ENCODE measurements at regions not wholly inside any gene's neighbourhood (a gene's known extent, or its start where the extent isn't known, plus 50 kb on each side); places are given as distances from the start of the nearest gene placed in this dataset.
A peak's percentile ranks its signal among the peaks of the same experiment; 100 is the strongest.

DNA sequence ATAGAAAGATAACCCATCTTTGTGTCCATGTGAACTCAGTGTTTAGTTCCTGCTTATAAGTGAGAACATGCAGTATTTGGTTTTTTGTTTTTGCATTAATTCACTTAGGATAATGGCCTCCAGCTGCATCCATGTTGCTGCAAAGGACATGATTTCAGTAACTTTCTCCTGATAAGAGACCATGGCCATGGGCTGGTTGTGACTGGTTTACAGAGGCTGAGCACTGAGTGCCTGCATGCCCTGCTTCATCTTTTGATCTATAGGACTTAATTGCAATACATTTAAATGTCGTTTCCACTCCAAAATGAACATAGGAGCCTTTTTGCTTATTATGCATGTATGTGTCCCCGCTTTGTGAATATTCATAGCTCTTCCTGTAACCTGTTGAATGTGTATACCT is 101.3 kb upstream of the IGFBP3 start:
- no peak for DNase-seq (ENCODE audit: low read depth)

DNA sequence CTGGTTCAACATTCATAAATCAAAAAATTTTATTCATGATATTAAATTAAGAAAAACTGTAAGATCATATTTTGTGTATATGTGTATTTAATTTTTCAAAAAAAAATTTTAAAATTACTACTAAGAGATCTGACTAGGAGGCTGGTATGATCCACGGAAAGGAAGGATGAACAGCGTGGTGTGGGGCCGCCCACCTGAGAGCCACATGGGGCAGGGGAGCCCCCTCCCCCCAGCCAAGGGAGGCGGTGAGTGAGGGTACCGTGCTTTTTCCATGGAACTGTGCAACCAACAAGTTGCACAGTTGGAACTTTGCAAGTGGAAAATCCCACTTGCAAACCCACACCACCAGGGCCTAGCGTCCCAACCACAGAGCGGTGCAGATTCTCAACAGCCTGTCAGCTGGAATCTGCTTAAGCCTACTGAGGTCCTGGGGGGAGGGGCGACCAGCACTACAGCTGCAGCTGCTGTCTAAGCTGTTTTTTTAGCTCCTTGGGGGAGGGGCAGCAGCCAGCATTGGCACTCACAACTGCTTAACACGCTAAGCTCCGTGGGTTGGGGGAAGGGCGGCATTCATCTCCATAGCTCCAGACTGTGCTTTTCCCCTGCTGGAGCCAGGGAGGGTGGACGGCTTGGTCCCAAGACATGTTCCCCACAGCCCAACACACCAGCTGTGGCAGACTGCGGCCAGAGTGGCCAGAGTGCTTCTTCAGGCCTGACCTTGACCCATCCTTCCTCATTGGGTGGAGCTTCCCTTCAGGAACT is 94.2 kb upstream of the IGFBP3 start:
- no peak for DNase-seq (ENCODE audit: low read depth)

DNA sequence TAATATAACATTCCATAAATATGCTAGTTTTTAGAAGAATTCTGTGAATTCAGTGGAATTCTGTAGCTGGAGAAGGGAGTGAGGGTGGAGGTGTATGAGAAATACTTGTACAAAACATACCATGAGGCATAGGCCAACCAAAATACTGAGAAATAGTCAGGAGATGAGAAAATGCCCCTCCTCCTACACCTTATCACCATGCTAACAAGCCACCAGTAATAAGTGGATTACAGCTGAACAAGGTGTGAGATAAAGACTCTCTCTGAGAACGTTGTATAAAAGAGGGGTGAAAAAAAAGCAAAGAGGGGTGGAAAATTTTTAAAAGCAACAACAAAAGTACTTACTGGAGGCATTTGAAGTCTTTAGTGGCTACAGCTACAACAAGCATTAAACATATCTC is 90.4 kb upstream of the IGFBP3 start:
- no peak for DNase-seq (ENCODE audit: low read depth)

DNA sequence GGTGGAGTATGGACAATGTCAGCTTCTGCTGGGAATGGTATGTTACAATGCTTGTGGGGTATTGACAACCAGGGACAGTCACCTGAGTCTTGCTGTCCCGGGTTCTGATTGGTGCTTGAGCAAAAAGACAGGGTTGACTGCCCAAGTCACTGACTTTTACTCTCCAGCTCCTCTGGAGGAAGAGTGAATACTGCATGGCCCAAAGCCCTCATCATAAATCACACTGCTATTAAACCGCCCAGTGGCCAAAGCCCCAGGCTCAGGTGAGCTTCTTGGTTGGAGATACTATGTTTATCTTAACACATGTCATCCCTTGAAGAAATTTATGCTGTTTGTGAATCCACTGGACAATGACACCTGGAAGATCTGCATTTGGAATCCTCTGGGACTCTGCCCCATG is 90.0 kb upstream of the IGFBP3 start:
- DNase-seq (ENCODE audit: low read depth) = no peak

DNA sequence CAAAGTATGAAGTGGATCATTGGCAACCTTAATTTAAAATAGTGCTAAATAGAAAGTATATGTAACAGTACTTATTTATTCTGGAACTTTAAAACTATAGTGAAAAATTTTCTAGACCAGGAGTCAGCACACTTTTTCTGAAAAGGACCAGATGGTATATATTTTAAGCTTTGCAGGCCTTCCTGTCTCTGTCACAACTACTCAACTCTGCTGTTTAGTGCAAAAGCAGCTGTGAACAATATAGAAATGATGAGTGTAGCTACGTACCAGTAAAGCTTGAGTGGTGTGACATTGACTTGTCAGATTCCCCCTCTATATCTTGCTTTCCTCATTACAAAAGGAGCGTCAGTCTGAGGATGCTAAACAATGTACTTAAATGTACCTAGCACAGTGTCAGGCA is 88.1 kb upstream of the IGFBP3 start:
- no peak for DNase-seq (ENCODE audit: low read depth)

DNA sequence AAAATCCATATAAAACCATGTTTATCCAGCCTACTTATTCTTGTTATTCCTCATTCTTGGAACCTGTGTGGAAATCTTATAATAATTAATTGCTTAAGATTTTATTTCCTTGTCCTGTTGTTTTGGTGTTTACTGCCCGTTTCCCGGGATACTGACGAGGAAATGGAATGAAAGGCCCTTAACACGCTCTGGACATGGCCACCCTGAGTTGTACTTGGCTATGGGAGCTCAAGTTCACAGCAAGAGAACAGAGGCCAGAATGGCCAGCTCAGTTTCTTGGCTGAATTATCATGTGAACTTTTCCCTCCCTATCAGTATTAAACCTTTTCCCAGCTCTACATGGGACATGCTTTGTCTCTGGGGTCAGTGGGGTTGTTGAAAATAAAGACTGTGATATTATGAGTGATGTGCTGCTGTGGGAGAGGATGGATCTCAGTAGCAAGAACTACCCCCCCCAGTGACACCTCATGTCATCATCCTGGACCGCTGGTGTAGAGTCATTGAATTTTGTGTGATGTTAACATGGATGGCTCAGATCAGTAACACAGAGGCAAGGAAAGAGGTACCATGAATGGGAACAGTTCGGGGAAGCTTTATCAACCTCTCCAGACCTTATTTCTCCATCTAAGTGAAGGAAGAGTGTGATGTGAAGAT is 87.0 kb upstream of the IGFBP3 start:
- DNase-seq (ENCODE audit: low read depth) = peak; percentile 56

DNA sequence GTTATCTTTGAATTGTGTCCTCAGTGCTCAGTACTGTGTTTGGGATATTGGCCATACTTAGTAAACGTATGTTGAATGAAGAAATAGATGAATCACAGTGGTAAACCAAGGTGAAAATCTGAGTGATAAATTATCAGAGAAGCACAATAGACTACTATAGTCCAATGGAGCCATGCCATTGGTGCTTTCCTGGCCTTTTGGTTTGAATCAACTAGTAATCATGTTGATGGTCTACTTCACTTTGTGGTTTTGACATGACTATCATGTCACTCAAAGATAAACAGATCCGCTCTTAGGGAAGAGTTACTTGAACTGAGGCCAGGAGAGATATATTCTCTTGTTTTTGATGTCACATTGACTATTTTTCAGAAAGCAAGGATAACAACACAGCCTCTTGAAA is 86.1 kb upstream of the IGFBP3 start:
- DNase-seq (ENCODE audit: low read depth) = no peak

DNA sequence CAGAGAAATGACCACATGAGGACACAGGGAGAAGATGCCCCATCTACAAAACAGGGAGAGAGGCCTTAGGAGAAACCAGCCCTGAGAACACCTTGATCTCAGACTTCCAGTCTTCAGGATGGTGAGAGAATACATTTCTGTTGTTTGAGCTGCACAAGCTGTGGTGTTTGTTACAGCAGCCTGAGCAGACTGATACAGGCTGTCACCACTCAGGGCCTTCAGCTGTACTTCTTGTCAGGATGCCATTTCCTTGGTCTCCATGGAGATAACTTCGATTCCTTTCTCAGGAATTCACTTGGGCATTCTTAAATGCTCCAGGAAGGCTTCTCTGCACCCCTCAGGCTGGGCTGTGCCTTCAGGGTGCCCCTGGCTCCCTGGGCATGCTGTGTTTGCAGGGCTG is 85.7 kb upstream of the IGFBP3 start:
- no peak for DNase-seq (ENCODE audit: low read depth)

DNA sequence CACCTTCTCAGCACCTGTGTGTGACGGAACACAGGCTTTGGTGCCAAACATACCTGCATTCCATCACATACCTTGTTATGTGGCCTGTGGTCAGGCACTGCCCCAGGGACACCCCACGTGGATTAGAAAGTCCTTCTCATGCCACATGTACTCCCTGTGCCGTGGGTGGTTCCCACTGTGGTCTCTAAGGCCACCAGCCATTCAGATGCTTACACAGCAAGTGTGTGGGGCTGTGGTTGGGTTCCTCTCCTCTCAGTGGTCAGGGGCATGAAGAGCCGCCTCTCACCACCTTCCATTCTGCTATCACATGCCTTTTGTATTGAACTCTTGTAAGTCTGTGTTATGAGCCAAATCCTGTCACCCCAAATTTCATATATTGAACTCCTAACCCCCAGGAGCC is 85.1 kb upstream of the IGFBP3 start:
- DNase-seq (ENCODE audit: low read depth) = no peak

DNA sequence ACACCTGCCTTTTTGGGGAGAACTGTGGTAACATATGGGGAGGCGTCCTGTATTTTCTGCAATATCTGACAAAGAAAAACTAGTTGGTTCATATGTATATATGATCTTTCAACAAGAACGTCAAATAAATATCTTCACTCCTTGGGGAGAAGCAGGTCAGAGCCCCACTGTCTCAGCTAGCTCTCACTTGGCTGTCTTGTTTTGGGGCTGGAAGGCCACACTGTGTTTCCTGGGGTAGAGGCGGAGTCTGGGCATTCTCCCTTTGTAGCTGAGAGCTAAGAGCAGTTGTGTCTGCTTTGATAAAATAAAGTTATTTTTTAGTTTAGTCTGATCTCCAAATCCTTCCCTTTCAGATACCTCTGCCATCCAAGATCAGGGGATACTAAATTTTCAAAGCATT is 83.9 kb upstream of the IGFBP3 start:
- DNase-seq (ENCODE audit: low read depth) = no peak

DNA sequence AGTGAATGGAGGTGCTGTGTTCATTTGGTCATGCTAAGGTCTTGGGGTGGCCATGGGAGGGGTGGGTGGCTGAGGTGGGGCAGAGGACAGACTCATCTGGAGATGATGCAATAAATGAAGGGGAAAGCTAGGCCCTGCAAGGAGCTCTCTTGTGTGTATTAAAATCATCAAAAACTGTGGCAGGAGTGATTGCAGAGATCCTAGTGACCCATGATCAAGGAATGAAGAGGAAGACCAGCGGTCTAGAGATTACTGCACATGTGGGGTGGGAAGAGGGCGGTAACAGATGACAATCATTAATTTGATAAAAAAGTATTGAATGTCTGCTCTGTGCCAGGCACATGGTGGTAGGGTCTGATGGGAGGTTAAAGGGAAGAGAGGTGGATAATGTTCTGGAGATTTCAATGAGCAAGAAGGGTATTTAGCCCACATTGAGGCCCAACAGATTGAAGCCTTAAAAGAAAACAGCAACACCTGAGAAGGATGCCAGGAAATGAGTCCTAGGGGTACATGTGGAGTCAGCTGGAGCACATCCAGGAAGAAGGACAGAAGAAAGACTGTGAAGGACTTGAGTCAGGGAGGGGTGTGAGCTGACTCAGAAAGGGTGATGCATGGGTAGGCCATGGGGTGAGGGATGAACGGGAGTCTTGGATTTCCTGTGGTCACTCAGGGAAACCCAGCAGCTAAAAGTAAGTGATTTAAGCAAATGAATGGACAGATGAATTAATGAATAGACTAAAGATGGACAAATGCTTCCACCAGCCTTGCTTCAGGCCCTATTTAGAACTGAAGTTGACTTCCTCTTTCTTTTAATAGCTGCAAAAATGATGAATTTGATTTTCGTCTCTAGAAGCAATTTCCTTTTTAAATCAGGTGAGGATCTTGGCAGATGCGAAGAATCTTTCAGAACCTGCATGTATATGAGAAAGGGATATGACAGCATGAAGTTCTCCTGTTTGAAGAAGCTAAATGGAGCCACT is 83.1 kb upstream of the IGFBP3 start:
- peak; percentile 94 for DNase-seq (ENCODE audit: low read depth)

DNA sequence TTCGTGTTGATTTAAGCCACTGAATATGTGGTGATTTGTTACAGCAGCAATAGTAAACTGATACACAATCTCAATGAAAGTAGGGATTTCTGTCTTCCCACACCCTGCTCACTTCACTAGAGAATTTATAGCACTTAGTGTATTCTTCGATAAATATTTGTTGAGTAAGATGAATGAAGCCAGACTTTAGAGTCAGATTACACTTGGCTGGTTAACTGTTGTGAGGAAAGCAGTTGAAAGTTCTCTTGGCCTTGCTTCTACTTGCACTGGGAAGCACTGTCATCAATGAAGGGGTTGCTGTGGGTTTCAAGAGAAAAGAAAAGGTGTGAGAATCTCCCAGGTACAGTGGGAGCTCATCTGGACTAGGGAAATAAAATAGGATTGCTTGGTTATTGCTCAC is 82.1 kb upstream of the IGFBP3 start:
- DNase-seq (ENCODE audit: low read depth) = no peak

DNA sequence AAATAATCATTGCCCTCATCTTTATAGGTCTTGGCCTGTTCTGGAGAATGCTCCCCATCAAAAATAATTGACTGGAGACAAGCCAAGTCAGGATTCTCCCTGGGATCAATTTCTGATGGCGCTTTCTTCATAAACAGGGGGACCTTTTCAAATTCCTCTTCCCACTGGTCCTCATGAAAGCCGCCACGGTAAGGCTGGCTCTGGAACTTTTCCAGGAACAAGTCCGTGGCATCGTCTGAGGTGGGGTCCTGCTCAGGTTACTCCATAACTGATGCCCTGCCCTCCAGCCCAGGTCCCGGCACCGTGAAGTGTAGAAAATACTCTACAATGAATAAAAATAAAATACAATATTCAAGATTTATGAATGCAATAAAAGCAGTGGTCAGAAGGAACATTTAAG is 79.4 kb upstream of the IGFBP3 start:
- no peak for DNase-seq (ENCODE audit: low read depth)

DNA sequence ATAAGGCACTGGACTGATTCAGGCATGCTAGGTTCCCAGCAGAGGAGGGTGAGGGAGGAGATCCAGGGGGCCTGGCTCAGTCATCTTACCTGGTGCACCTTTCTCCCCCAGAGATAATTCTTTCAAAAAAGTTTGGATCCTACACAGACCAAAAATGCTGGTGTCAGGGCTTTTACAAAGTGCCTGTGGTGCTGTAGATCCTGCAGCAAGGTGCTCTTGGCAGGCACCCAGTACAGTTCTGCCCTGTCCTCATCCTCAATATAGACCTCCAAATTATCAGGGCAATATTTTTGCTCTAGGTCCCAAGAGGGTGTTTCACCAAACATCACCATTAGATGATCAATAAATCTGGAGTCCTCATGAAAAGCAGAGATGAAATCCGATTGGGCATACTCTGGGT is 78.5 kb upstream of the IGFBP3 start:
- no peak for DNase-seq (ENCODE audit: low read depth)

DNA sequence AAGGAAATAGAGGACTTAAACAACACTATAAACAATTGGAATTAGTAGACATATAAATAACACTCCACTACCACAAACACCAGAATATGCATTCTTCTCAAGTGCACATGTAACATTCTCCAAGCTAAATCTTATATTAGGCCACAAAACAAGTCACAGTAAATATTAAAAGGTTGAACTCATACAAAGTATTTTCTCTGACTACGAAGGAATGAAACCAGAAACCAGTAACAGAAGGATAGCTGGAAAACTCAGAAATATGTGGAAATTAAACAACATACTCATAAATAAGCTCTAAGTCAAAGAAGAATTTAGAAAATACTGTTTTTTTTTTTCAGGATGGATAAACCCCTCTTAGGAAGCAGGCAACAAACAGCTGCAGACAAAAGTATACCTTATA is 77.4 kb upstream of the IGFBP3 start:
- no peak for DNase-seq (ENCODE audit: low read depth)

DNA sequence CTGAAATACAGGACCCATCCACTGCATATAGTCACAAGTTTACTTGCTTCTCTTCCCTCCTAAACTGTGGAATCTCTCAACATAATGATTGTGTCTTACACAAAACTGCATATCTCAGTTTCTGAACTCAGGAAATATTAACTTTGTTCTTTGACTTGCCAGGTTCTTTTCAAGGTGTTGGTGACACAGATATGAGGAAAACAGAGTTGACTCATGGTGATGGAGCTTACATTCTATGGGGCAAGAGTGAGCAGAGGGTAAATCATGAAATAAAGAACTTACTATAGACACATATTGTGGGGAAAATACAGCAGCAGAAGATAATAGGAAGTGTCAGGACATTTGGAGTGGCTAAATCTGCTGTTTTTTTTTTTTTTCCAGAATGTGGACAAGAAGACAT is 72.5 kb upstream of the IGFBP3 start:
- peak; percentile 71 for DNase-seq (ENCODE audit: low read depth)

DNA sequence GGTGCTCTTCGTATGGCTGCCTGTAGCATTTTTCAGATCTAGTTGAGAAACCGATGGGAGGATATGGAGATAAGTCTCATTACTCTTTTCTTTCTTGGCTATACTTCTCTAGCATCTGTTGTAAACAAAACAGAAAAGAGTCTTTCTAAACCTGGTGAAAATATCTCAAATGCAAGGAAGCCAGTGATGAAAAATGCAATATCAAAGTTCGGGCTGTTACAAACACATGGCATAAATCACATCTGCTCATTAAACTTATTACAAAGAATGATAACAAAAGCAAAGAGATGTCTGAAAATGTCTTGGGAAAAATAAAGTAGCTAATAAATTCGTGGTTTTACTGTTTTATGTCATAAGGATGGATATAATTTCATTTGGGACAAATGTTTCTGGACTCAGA is 71.8 kb upstream of the IGFBP3 start:
- no peak for DNase-seq (ENCODE audit: low read depth)

DNA sequence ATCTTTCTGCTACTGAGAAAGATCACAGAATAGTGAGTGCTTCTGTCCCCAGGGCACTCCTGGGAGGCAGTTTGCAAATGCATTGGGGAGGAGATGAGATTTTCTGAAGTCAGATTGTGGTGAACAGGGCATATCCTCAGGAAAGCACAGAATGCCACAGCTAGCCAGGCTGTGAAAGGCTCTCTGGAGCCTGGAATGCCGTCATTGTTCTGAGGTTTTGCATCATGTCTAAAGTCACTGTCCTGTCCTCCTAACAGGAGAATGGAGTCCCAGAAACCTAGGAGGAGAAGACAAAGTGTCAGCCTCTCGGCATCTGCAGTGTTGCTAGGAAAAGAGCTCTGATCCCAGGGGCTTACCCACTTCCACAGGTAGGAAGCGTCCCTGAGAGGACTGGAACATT is 69.2 kb upstream of the IGFBP3 start:
- no peak for DNase-seq (ENCODE audit: low read depth)

DNA sequence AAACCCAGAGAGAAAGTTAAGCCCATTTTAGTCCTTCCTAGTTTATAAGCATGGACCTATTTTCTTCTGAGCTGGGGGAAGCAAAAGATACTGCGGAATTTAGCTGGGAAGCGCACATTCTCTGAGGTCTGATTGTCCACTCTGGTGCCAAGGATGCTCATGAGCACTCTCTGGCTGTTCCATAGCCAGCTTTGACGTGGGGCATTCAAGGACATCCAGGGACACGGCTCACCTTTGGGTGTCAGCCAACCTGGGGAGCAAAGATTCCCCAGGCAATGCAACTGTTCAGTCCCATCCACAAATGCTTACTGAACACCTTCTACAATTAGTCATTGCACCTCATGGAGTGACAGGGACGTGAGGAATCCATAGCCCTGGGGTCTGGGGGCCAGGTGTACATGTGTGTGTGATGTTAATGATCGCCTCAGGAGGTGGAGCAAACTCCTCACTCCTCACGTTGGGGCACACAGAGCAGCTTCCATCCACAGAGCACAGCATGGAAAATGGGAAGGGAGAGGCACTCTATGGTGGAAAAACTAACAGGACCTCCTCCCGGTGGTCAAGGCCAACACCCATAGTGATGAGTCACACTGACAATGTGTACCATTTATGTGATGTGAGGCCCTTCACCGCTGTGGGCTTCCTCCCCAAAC is 67.5 kb upstream of the IGFBP3 start:
- no peak for DNase-seq (ENCODE audit: low read depth)

DNA sequence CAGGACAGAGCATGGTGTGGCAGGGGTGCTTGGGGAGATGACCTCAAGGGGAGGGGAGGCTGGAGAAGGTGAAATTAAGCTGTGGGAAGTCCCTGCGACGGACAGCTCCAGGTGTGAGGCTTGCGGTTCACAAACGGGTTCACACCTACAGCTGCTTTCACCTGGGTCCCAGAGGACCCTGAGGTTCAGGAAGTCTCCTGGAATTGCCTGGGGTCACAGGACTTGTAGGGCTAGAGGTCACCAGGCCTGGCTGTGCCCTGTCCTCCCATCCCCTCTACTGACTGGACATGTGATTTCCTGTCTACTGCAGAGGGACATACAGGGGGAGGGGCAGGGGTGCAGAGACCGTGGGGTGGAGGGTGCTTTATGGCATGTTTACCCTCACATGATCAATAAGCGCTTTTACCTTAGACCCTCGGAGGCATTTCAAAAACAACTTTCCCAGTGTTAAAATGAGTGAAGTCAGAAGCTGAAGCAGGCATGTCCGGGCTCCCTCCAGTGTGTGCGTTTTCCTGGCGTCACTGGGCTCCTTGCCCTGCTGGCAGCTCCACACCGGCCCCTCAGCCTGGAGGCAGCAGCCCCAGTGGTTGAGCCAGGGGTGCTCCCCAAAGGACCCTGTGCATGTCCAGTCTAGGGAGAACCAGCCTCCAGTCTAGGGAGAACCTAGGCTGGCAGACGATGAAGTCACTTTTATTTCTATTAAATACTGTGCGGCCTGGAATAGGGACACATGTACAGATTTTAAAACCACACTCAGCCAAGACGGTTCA is 66.6 kb upstream of the IGFBP3 start:
- no peak for DNase-seq (ENCODE audit: low read depth)

Measured in renal cortical epithelial cell (primary cell).